ENCODE measurements at regions not wholly inside any gene's neighbourhood (a gene's known extent, or its start where the extent isn't known, plus 50 kb on each side); places are given as distances from the start of the nearest gene placed in this dataset.

- TF ChIP-seq CTCF (IDR thresholded peaks at IDR 0.05), result no peak
- no peak for TF ChIP-seq POLR2A (IDR thresholded peaks at IDR 0.05)
- TF ChIP-seq POLR2AphosphoS5 (IDR thresholded peaks at IDR 0.05), result no peak
Observed at GRCh38 chr6:71364889-71365542, 76.4 kb downstream of the OGFRL1 start.

All from prostate gland (tissue), 2 donors.